GM19238 (cell line): ENCODE measurements at regions not wholly inside any gene's neighbourhood (a gene's known extent, or its start where the extent isn't known, plus 50 kb on each side); places are given as distances from the start of the nearest gene placed in this dataset.
"Not testable (repeated sequence)": the region's sequence is repeated elsewhere in the genome, so short reads cannot be mapped to it uniquely, and the experiment has no call there.

ENCODE experiments used
- DNase-seq: peaks from one replicate; pipeline ENCODE4 v3.0.0; 2011; ENCODE audit warnings: low spot score; ENCODE audit not compliant: insufficient read length

DNA sequence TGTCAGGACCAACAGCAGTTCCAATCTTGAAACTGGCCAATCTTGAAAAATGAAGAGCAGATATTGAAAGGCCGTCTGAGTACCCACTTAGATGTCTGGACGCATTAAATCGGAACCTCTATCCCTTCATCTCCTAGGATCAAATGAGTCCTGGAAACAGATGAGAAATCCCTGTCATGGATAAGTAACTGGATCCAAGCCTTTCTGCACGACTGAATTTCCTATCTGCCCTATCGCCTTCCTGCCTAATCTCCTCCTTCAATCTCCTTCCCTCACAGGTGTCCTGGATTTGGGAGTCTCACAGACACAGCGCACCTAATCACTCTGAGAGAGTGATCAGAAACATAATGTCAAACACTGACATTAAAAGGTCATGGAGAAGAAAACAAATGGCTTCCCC lies 245.2 kb upstream of the PRSS58 start:
- no peak for DNase-seq

- no peak for DNase-seq
Measured at GRCh38 chr7:142501434-142501833, 243.6 kb upstream of the PRSS58 start.

GRCh38 chr7:142500366-142500765 lies 242.5 kb upstream of the PRSS58 start:
- DNase-seq: no peak

DNA sequence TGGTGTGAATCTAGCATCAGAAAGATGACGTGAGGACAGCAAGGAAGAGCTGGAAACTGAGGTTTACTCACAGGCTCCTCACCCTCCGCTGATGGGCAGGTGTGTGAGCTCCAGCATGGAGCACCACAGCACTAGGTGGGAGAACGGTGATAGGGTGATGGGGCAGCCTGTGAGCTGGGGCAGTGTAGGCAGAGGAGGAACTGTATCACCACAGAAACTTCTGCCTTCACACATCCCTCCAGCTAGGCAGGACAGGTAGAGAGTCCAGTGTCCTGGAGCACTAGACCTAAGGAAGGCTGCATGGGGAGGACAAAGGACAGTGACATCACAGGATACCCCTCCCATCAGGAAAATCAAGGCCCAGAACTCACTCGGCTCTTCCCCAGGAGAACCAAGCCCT lies 241.8 kb upstream of the PRSS58 start:
- no peak for DNase-seq

DNA sequence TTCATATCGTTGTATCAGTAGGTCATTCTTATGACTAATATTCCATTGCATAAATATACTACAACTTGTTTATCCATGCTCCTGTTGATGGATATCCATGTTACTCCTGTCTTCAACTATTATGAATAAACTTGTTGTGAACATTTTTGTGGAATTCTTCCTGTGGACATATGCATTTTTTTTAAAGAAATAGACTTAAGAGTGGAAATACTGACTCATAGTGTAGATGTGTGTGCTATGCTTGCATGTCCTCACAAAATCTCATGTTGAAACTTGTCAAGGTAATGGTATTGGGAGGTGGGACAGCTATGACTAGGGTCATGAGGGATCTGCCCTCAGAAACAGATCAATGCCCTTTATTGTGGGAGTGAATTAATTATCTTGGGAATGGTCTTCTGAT lies 240.5 kb upstream of the PRSS58 start:
- DNase-seq: no peak

- DNase-seq: peak; percentile 20
Measured at GRCh38 chr7:142496545-142496991, 238.7 kb upstream of the PRSS58 start.

DNA sequence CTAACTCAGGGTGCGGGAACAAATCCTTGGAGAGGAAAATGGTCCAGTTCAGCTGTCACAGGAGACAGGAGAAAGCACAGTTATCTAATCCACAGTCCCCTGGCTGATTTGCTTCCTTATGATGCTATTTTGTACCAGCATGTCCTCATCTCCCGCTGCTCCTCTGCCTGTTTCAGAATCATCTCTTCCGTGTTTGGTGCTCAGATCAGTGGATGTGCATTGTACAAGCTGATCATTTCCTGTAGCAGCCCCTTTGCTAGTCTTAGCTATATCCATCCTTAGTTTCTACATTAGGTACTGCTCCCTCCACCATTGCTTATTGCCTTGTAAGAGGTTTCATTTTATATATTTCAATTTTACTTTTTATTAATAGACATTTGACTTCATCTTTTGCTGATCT lies 238.0 kb upstream of the PRSS58 start:
- DNase-seq: not testable (repeated sequence)

DNA sequence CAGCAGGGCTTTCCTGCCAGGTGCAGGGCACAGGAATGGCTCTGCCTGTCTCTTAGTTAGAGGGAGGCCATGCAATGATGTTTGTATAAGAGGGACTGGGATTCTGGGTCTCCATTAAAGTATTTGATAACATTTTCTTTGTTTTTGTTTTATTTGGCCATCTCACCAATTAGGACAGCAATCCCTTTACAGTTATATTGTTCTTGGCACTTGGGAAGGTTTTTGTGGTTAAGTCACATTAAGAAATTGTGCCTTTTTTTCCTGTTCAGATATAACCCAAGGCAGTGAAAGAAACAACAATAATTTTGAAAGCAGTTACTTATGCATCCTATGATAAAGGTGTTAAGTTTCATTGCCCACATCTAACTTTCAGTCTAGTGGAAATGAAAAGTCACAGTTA lies 237.4 kb upstream of the PRSS58 start:
- DNase-seq: not testable (repeated sequence)

- no peak for DNase-seq
Measured at GRCh38 chr7:142494021-142494420, 236.2 kb upstream of the PRSS58 start.

DNA sequence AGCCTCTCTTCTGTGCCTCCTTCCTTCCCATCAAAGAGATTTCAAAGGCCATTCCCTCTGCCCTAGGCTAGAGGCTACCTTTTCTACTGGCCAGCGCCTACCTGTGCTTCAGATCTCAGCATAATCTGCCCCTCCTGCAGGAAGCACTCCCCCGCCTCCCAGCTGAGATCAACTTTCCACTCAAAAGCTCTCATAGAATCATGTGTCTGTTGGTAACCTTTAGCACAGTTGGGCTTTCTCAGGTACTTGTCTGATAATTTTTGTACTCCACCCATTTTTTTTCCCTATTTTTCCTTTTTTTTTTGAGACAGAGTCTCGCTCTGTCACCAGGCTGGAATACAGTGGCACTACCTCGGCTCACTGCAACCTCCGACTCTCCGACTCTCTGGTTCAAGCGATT lies 231.0 kb upstream of the PRSS58 start:
- DNase-seq: no peak

DNA sequence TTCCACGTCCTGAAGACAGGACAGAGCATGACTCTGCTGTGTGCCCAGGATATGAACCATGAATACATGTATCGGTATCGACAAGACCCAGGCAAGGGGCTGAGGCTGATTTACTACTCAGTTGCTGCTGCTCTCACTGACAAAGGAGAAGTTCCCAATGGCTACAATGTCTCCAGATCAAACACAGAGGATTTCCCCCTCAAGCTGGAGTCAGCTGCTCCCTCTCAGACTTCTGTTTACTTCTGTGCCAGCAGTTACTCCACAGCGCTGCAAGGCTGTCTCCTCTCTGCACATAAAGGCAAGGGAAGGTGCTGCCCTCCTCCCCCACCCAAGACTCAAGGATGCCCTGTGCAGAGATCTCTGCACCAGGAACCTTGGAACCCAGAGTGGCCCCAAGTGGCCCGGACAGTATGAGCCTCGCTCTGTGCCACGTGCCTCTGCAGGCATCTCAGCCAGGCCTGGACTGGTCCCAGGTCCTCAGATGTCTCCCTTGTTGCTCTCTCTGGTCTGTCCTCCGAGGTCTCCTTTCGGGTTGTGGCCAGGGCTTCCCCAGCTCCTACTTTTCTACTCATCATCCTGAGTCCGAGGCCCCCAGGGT lies 230.3 kb upstream of the PRSS58 start:
- no peak for DNase-seq

- DNase-seq: not testable (repeated sequence)
Measured at GRCh38 chr7:142487565-142487964, 229.7 kb upstream of the PRSS58 start.

- no peak for DNase-seq
Measured at GRCh38 chr7:142487124-142487523, 229.3 kb upstream of the PRSS58 start.

DNA sequence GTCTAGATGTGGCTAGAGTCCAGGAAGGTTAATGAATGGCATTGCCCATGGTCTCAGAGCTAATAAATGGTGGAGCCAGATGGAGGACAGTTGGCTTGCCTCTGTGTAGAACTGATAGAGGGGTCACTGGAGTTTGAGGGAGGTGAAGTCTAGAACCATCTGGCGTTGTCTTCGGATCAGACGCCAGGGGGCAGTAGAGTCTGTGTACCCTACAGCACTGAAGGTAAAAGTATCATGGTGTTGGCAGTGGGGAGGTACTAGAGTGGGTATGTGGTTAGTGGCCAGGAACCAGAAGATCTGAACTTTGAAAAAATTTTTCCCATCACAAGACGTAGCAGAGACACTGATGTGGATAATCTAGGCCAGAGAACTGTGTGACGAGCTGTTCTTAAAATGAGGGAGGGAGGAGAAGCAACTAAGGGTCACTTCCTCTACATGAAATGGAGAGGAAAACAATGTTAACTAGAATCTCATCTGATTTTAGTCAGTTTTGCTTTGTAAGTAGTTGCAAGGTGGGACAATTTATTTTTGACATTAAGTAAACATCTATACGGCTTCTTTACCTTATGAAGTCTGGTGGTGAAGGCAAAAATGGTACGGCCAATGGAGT lies 227.9 kb upstream of the PRSS58 start:
- no peak for DNase-seq

DNA sequence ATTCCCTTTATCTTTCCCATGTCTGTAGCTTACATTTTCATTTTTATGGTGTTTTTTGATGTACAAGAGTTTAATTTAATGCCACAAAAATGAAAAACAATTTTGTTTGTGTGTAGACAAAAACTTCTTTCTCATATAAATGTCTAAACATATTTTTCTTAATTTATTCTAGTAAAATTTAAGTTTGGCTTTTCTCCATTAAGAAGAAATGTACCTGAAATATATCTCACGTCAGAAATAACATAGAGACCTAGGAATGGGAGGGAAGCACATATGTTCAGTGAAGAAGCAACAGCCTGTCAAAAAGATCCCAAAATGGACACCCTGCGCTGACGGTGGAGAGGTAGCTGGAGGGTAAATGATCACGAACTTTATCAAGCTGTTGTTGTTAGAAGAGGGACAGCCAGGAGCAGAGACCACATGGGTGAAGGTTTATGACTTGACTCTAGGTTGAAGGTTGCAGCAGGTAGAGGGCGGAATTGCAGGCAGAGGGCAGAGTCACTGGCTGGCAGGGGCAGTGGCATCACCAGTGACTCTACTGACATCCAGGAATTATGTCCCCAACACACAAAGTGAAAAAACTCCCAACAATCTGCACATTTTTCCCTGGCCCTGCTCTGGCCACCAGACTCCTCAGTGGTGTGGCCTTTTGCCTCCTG lies 225.9 kb upstream of the PRSS58 start:
- no peak for DNase-seq

DNA sequence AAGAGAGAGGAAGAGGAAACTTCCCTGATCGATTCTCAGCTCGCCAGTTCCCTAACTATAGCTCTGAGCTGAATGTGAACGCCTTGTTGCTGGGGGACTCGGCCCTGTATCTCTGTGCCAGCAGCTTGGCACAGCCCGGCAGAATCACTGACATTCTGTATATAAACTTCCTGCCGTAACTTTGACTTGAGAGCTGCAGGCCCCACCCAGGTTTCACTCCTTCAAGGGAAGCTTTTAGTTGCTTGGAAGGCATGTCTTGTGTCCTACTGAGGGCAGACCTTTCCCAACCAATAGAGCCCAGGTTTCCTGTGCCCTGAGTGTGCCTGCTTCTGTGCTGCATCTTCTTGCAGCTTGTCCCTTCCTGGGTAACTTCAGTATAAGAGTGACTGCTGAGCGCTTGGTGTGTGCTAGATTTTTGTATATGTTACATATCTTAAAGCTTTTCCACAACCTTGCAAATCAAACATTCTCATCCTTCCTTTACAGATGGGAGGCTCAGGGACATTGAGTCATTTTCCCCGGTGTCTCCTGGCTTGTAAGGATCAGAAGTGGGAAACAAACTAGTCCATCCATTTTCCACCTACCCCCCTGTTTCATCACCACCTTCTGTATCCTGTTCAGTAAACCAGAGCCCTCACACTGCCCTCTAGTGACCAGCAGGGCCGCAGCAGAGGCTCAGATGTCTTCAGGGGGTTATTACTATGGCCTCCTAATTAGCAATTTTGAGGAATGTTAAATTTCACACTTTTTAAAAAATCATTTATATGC lies 225.2 kb upstream of the PRSS58 start:
- no peak for DNase-seq

- no peak for DNase-seq
Measured at GRCh38 chr7:142481548-142481947, 223.7 kb upstream of the PRSS58 start.

- DNase-seq: peak; percentile 19
Measured at GRCh38 chr7:142478479-142479220, 220.8 kb upstream of the PRSS58 start.

DNA sequence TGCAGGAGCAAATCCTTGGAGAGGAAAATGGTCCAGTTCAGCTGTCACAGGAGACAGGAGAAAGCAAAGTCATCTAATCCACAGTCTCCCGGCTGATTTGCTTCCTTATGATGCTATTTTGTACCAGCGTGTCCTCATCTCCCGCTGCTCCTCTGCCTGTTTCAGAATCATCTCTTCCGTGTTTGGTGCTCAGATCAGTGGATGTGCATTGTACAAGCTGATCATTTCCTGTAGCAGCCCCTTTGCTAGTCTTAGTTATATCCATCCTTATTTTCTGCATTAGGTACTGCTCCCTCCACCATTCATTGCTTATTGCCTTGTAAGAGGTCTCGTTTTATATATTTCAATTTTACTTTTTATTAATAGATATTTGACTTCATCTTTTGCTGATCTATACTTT lies 219.9 kb upstream of the PRSS58 start:
- DNase-seq: not testable (repeated sequence)

GRCh38 chr7:142477079-142477651 lies 219.3 kb upstream of the PRSS58 start:
- DNase-seq: no peak

GRCh38 chr7:142476077-142476476 lies 218.2 kb upstream of the PRSS58 start:
- no peak for DNase-seq
